Spleen (tissue), 11 donors: ENCODE measurements at regions not wholly inside any gene's neighbourhood (a gene's known extent, or its start where the extent isn't known, plus 50 kb on each side); places are given as distances from the start of the nearest gene placed in this dataset.

Experiments
- DNase-seq: peaks from one replicate; pipeline ENCODE4 v3.0.0-alpha.2; 2020
- H3K27ac ChIP-seq, 8 donors: fragments of 200-600 bp; sonication (generic) in 7 of 8; 1 replicate in 4 of 8; 2 replicates in 4 of 8; pipeline versions ENCODE4 v1.5.0 to v1.8.0; 2016 to 2021; ENCODE audit warnings: inconsistent platforms in 4 of 8, mild to moderate bottlenecking in 4 of 8, moderate library complexity in 1 of 8
- H3K27me3 ChIP-seq, 7 donors: fragments of 200-600 bp; sonication (generic) in 6 of 7; replicated peaks in 1 of 7; 1 replicate in 4 of 7; 2 replicates in 3 of 7; pipeline versions ENCODE4 v1.5.0 to v1.8.0; 2016 to 2021; ENCODE audit warnings: inconsistent platforms in 3 of 7, mild to moderate bottlenecking in 1 of 7
- H3K36me3 ChIP-seq, 6 donors: fragments of 200-600 bp; sonication (generic) in 5 of 6; 1 replicate in 4 of 6; 2 replicates in 2 of 6; pipeline versions ENCODE4 v1.5.0 to v1.8.0; 2016 to 2021; ENCODE audit warnings: inconsistent platforms in 2 of 6
- H3K4me1 ChIP-seq, 6 donors: fragments of 200-600 bp; sonication (generic) in 5 of 6; 1 replicate in 3 of 6; 2 replicates in 3 of 6; pipeline versions ENCODE4 v1.5.0 to v1.8.0; 2016 to 2021; ENCODE audit warnings: inconsistent platforms in 3 of 6
- H3K4me3 ChIP-seq, 8 donors: fragments of 200-600 bp; sonication (generic) in 7 of 8; 1 replicate in 4 of 8; 2 replicates in 4 of 8; pipeline versions ENCODE4 v1.5.0 to v1.8.0; 2016 to 2021; ENCODE audit warnings: inconsistent platforms in 4 of 8, mild to moderate bottlenecking in 4 of 8, moderate library complexity in 2 of 8
- H3K9me3 ChIP-seq, 8 donors: fragments of 200-600 bp; sonication (generic) in 7 of 8; 1 replicate in 4 of 8; 2 replicates in 4 of 8; pipeline versions ENCODE4 v1.5.0 to v1.8.0; 2016 to 2021; ENCODE audit warnings: inconsistent platforms in 4 of 8
- CTCF ChIP-seq, 11 experiments: fragments of 200-600 bp in 7 of 11; fragments of 450-650 bp in 4 of 11; sonication (generic) in 4 of 11; IDR thresholded peaks in 8 of 11; conservative IDR thresholded peaks in 3 of 11; 1 replicate in 7 of 11; 2 replicates in 4 of 11; pipeline versions ENCODE4 v1.4.0 to v1.8.0; 2016 to 2021; ENCODE audit warnings: antibody characterized with exemption in 11 of 11, inconsistent platforms in 4 of 11, mild to moderate bottlenecking in 1 of 11
- POLR2A ChIP-seq, 3 donors: fragments of 450-650 bp; IDR thresholded peaks; one replicate each; pipeline ENCODE4 v1.5.1; 2017; ENCODE audit warnings: antibody characterized with exemption in 3 of 3, mild to moderate bottlenecking in 1 of 3
- POLR2AphosphoS5 ChIP-seq, 3 donors: sonication (generic); formaldehyde crosslinking; IDR thresholded peaks; one replicate each; pipeline ENCODE4 v1.5.1; 2017; ENCODE audit warnings: antibody characterized with exemption in 3 of 3
- WGBS, 5 donors: extraction: QIAGEN DNeasy Blood & Tissue Kit in 3 of 5; methylation state at CpG; one replicate each; pipeline versions ENCODE4 v1.1.5 to v1.1.7; 2013 to 2018; 5-methylcytosine and 5-hydroxymethylcytosine counted together
- intact Hi-C: fragments of 100-400 bp; cut with DNase I; formaldehyde crosslinking; loops from one replicate; pipeline ENCODE4 v1.15.0; 2023; ENCODE audit warnings: low total_unique reads
- donor health status: healthy with polysubstance abuse.
- donor health status: DM: no; HTN: no; CAD: no; lungs with moderate emphysema.
- donor health status: DM: no; HTN: no; CAD: no.
- donor health status: Bipolar disorder and iron deficiency.
- donor health status: healthy.
- donor health status: DM: no; HTN: no; CAD: no.
- donor health status: DM: yes; HTN: yes; CAD: no.

DNA sequence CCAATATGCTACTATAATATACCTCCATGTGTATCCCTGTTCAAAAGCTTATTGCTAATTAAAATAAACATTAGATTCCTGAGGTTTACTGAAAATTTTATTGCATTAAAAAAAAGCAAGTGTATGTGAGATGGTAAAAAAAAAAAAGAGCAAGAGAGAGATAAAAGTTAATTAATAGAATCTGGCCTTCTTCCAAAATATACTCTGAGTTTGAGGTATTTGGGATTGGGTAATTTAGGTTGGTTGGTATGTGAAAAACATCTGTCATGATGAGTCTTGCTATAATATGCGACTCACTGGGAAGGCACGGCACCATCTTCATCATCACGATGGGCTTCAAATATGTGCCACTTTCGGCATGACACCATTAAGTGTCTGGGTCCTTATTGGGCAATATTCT, 711.1 kb upstream of the SOX9 start:
- TF ChIP-seq CTCF (IDR thresholded peaks at IDR 0.05 in 8 of 11, conservative IDR thresholded peaks at IDR 0.05 in 3 of 11) (no peak), POLR2A (IDR thresholded peaks at IDR 0.05) (no peak)
- DNase-seq, result no peak
- H3K4me1 ChIP-seq, result no peaks in the 10 kb centered on the region
- H3K27ac ChIP-seq, result no peak overlapping the region
- intact Hi-C loops, result no loop called here
- H3K9me3 ChIP-seq, result peaks cover 0 to 4% (median 0%) of the 10 kb centered on the region in 8 donors
- H3K27me3 ChIP-seq, result no peaks in the 10 kb centered on the region
- no peaks in the 10 kb centered on the region for H3K36me3 ChIP-seq
- H3K4me3 ChIP-seq, result no peak overlapping the region
- WGBS, 5 donors, result 81 to 94% (median 92%) methylated on average over 4 of the region's 4 CpGs

- intact Hi-C loops, result no loop called here
- TF ChIP-seq POLR2AphosphoS5 (IDR thresholded peaks at IDR 0.05) (no peak), CTCF (IDR thresholded peaks at IDR 0.05 in 8 of 11, conservative IDR thresholded peaks at IDR 0.05 in 3 of 11) (no peak), POLR2A (IDR thresholded peaks at IDR 0.05) (no peak)
- no peak for DNase-seq
- no peak overlapping the region for H3K27ac ChIP-seq
- H3K36me3 ChIP-seq, result no peaks in the 10 kb centered on the region
- no peaks in the 10 kb centered on the region for H3K27me3 ChIP-seq
- H3K4me3 ChIP-seq, result no peak overlapping the region
- 75 to 90% (median 83%) methylated on average over 5 of the region's 5 CpGs for WGBS, 5 donors
- no peaks in the 10 kb centered on the region for H3K4me1 ChIP-seq
- peaks cover 0 to 4% (median 0%) of the 10 kb centered on the region in 8 donors for H3K9me3 ChIP-seq
Observed at GRCh38 chr17:71412803-71413202, 708.0 kb upstream of the SOX9 start.

GRCh38 chr17:71413935-71414334, 706.9 kb upstream of the SOX9 start:
- peaks cover 0 to 4% (median 0%) of the 10 kb centered on the region in 8 donors for H3K9me3 ChIP-seq
- no peak overlapping the region for H3K27ac ChIP-seq
- no peak for TF ChIP-seq POLR2AphosphoS5 (IDR thresholded peaks at IDR 0.05)
- TF ChIP-seq CTCF (IDR thresholded peaks at IDR 0.05 in 8 of 11, conservative IDR thresholded peaks at IDR 0.05 in 3 of 11), result no peak
- TF ChIP-seq POLR2A (IDR thresholded peaks at IDR 0.05), result no peak
- WGBS, 5 donors, result 83 to 88% (median 86%) methylated on average over 2 of the region's 2 CpGs
- H3K4me3 ChIP-seq, result no peak overlapping the region
- no peak for DNase-seq
- H3K4me1 ChIP-seq, result no peaks in the 10 kb centered on the region
- H3K27me3 ChIP-seq, result no peaks in the 10 kb centered on the region
- intact Hi-C loops, result no loop called here
- H3K36me3 ChIP-seq, result no peaks in the 10 kb centered on the region

GRCh38 chr17:71417142-71417541, 703.7 kb upstream of the SOX9 start:
- Histone ChIP-seq H3K4me3 (no peak overlapping the region), H3K4me1 (no peaks in the 10 kb centered on the region), H3K36me3 (no peaks in the 10 kb centered on the region)

More at GRCh38 chr17:71417142-71417541, 703.7 kb upstream of the SOX9 start:
- 86 to 95% (median 89%) methylated on average over 1 of the region's 1 CpG for WGBS, 5 donors
- no peak overlapping the region for H3K27ac ChIP-seq
- TF ChIP-seq POLR2AphosphoS5 (IDR thresholded peaks at IDR 0.05) (no peak), CTCF (IDR thresholded peaks at IDR 0.05 in 8 of 11, conservative IDR thresholded peaks at IDR 0.05 in 3 of 11) (no peak), POLR2A (IDR thresholded peaks at IDR 0.05) (no peak)
- no peaks in the 10 kb centered on the region for H3K27me3 ChIP-seq
- peaks cover 0 to 6% (median 0%) of the 10 kb centered on the region in 8 donors for H3K9me3 ChIP-seq
- DNase-seq, result no peak
- intact Hi-C loops, result no loop called here
